GM19395 (cell line): ENCODE measurements at regions not wholly inside any gene's neighbourhood (a gene's known extent, or its start where the extent isn't known, plus 50 kb on each side); places are given as distances from the start of the nearest gene placed in this dataset.

Experiments
- ATAC-seq: cut with Tn5 transposase; IDR thresholded peaks from one replicate; pipeline ENCODE4 v1.9.1; 2021; ENCODE audit warnings: mild to moderate bottlenecking, moderate library complexity; ENCODE audit not compliant: unreplicated experiment

GRCh38 chr11:15577519-15577918 is 462.8 kb downstream of the INSC start:
- ATAC-seq, result no peak

DNA sequence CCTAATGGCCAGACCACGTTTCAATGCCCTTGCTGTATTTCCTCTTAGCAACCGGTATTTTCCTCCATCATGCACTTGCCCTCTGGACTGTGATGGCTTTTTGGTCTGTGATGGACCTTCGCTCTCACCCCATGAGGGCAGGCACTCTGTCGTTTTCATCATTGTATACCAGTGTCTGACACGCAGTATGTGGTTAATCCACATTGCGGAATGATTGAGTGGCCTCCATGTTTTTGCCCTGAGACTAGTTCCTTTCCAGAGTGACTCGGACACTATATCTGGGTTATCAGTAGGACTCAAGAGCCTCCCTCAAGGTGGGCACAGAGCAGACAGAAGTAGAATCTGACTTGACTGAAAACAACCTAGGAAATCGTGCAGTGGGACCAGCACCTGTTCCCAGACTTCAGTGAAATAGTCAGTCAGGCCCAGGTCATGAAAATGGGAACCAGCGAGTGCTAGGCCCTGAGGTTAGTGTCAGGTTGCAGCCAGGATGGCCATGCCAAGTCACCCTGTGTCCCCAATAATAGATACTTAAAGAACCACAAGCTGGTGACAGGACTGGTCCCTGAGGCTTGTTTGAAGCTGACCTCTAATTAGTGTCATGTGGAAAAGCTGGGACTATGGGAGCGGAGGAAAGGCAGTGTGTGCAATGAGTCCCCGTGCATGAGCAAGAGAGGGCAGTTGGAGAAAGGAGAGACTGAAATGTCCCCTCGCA is 464.7 kb downstream of the INSC start:
- no peak for ATAC-seq

- ATAC-seq, result no peak
These were observed 465.5 kb downstream of the INSC start for GRCh38 chr11:15580056-15580774.

GRCh38 chr11:15580775-15581095 is 466.0 kb downstream of the INSC start:
- no peak for ATAC-seq

GRCh38 chr11:15584158-15584557 is 469.4 kb downstream of the INSC start:
- ATAC-seq, result no peak

DNA sequence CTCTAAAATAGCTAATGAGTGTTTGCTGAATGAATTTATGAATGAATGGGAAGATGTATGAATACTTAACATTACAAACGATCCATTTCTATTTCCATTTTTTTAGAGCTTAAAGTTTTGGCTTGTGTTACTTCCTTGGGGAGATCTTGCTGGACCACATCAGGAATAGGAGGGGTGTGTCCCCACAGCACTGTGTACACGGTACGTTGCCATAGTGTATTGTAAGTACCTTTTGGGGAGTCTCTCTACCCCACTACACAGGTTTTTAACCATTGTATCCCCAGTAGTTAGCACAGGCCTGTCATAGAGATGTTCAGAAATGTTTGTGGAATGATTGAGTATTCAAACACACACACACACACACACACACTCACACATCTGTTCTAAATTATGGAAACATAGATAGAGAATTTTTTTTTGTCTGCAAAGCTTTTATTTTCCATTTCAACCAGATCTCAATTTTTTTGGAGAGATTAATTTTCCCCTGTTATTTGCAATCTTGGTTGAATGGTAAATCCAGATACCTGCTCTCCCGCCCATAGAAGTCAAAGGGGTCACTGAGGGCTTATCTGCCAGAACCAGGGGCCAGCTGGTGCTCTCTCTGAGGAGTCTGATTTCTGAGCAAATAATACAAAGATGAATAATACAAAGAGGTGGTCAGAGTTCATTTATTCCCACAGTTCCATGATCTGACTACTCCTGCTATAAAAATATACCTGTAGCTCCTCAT is 471.0 kb downstream of the INSC start:
- no peak for ATAC-seq

DNA sequence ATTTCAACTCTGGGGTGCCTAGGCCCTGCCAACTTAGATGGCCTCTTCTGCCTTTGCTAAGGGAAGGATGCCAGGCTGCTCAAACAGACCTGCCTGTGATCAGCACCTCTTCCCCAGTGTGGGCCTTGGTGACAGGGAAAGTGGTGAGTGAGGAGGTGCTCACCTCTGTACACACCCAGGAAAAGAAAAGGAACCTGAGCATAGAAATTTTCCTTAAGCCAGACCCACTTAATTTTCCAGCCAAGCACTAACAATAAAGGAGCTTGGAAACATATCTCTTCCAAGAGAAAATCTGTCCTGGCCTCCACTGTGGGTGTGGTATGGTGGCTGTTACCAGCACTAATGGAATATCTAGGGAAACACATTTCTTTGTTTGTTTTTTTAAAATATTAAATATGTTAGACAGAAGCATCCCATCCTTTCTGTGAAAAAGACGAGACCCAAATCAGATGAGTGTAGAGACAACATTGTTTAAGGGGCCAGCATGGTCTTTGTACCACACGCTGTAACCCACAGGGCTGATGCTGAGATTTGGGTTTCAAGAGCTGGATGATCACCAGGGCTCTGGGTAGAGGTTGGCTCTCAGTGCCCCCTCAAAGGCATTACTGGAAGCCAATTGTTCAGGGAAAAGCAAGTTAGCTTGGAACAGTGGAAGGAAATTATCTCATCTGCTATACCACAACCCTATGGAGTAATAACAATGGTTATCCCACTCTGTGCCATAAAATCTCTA is 472.2 kb downstream of the INSC start:
- no peak for ATAC-seq

DNA sequence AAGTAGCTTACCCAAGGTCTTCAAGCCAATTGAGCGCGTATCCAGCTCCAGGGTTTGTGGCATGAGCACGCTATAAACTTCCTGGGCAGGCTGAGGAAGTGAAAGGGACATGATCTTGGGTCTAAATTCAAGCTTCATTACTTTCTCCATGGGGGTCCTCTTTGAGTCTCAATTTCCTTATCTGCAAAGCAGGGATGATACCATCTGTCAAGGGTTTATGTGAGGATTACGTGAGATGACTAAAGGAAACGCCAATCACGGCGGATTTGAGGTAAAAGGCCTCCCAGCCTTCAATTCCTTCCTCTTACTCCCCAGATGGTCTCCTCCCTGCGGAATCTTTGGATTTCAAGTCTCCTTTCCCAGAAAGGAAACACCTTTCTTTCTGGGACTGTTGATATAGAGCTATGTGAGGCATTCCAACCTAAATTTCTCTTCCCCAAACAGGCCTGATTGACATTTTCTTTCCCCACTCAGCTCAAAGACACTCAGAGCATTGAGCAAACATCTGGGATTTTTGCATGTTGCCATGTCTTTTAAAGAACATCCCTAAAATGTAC is 474.4 kb downstream of the INSC start:
- no peak for ATAC-seq

GRCh38 chr11:15590132-15590531 is 475.4 kb downstream of the INSC start:
- ATAC-seq, result no peak

DNA sequence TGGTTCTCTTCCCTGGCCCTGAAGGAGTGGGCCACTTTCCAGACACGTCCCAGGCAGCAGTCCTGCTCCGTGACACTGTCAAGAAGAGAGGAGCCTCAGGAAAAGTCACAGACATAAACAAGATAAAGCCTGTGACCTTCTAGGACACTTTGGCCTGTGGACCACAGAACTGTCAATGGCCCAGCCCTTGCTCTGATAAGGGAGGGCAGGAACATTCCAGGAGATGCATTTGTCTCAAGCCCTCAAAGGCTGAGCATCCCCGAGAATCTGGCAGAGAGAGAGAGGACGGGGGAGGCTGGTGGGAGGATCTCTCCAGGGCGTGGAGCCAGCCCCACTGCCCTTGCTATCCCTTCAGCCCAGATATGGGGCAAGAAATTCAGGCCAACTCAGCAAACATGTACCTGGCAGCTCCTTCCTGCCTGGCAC is 476.4 kb downstream of the INSC start:
- no peak for ATAC-seq

GRCh38 chr11:15594607-15595006 is 479.9 kb downstream of the INSC start:
- ATAC-seq, result no peak

DNA sequence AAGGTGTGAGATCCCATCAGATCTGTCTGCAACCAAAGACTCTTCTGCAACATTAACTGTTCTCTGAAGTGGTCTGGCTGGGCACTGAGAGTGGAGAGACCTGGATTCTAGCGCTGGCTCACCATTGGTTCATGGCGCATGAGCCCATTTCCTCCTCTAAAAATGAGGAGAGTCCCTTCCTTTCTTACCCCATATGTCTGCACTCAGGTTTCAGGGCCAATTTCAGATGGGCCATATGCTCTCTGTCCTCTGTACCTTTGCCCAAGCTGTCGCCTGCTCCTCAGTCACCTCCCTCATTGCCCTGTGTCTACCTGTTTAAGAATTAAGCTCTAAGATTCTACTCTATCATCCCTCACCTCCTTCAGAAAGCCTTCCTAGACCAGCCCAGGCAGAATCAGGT is 484.7 kb downstream of the INSC start:
- ATAC-seq, result no peak

DNA sequence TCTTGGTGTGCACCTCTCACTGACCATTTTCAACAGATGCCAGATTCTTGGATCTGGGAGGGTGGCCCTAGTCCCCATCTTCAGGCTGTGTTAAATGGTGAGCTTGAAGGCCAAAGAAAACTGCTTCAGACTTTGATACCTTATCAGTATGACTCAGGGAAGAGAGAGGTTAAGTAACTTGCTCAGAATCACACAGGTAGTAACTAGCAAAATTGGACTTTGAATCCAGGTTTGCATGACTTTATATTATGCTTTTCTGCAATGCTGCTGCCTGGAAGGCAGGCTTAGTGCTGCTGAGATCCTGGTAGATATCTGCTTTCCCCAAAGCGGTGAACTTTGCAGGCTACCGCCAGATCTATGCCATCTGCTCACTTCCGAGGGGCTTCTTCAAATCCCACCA is 487.3 kb downstream of the INSC start:
- no peak for ATAC-seq

DNA sequence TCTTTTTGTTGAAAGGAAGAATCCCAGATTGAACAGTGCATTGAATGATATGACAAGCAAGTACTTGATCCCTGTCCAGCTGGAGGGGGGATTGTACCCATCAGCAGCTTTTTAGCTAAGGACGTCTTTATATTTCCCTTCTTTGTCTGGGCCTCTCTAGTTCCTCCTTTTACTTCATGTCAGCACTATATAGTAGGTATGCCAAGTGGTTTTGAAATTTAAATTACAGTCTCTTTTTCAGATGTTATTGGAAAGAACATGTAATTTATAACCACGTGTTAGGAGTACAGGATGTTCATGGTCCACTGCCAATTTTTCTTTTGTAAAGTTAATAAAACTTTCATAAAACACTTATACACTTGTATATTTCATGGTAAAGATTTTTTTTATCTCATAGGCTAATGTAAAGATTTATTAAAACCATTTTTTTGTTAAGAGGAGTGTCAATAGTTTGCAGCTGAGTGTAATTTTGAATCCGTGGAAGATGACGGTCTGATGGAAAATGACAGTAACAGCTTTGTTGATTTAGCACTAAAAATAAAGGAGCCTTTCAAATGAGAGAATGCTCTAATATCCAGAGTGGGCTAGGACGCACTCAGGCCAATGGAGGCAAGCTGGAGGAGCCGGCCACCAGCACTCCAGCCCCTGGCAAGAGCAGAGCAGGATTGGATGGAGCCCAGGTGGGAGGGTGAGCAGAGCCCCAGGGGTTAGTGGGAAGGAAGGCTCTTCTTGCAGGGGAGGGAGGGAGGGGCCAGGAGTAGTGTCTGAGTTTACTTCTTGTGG is 488.3 kb downstream of the INSC start:
- no peak for ATAC-seq

GRCh38 chr11:15605094-15605493 is 490.4 kb downstream of the INSC start:
- ATAC-seq, result no peak

DNA sequence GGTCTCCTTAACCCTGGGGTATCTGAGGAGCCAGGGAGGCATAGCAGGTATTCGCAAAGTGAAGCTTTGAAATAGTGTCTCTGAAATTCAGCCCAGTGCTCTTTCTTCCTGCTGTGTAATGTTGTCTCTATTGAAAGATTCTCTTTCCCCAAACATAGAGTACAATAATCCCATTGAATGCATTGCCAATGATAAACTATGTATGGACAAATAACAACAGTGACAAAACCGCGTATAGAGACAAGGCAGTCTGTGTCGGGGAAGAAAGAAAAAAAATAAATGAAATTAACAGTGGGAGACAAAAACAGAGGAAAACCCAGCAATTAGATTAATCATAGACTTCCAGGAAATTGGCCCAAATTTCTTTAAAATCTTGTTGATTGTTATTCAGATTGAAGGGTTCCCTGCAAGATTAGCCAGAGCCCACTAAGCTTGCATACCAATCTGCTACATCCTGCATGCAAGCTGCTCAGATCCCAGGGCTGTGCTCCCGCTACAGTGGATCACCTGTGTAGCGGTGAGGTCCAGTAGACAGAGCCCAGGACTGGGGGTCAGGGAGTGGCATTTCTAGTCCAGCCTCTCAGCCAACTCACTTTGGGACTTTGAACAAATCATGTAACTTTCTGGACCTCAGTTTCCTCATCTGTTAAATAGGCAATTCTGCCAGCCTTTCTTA is 492.8 kb downstream of the INSC start:
- ATAC-seq, result no peak

DNA sequence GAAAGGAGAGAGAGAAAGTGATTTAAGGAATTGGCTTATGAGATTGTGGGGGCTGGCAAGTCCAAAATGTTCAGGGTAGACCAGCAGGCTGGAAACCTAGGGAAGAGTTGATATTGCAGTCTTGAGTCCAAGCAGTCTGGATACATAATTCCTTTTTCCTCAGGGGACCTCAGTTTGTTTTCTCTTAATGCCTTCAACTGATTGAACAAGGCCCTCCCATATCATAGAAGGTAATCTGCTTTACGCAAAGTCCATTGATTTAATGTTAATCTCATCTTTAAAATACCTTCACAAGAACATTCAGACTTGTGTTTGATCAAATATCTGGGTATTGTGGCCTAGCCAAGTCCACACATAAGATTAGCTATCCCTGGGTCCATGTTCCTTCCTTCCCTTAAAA is 494.7 kb downstream of the INSC start:
- no peak for ATAC-seq

- no peak for ATAC-seq
These were observed 496.2 kb downstream of the INSC start for GRCh38 chr11:15610881-15611280.

DNA sequence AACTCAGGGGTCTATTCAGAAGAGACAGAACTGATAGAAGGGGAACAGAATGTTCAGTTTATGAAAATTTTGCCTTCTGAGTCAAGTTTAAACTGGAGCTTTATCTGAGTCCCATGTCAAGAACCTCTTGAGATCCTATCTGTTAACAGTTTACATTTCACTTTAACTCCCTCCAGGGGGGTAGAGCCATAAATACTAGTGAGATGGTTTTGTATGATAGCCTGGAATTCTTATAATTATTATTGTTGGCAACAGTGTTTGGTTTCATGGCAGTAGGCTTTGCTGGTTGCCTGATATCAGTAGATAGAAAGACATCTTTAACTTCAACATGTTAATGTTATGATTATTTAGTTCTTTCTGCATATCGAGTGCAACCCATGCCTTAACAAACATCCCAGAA is 498.5 kb downstream of the INSC start:
- ATAC-seq, result no peak

- no peak for ATAC-seq
These were observed 499.1 kb downstream of the INSC start for GRCh38 chr11:15613789-15614188.
